DMS153 (cell line): ENCODE measurements at regions not wholly inside any gene's neighbourhood (a gene's known extent, or its start where the extent isn't known, plus 50 kb on each side); places are given as distances from the start of the nearest gene placed in this dataset.

Experiments used
- DNase-seq: peaks from one replicate; lab custom pipeline; 2025; lab: John Stamatoyannopoulos, UW

DNA sequence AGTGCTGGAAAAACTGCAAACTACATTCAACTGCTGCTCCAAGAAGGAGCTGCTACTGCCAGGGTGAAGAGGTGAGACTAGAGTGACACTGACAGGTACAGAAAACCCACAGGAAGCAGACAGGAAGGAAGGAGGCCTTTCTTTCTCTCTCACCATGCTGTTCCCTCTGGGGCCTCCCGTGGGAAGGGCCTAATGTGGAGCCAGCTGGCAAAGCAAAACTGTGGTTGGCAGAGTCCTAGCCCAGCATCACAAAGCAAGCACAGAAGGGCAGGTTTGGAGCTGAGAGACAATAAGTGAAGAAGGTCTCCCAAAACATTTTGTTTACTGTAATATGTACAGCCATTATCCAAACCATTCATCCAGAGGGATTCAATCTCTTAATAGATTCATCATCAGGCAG lies 122.5 kb upstream of the MAX start:
- DNase-seq = peak; percentile 64

DNA sequence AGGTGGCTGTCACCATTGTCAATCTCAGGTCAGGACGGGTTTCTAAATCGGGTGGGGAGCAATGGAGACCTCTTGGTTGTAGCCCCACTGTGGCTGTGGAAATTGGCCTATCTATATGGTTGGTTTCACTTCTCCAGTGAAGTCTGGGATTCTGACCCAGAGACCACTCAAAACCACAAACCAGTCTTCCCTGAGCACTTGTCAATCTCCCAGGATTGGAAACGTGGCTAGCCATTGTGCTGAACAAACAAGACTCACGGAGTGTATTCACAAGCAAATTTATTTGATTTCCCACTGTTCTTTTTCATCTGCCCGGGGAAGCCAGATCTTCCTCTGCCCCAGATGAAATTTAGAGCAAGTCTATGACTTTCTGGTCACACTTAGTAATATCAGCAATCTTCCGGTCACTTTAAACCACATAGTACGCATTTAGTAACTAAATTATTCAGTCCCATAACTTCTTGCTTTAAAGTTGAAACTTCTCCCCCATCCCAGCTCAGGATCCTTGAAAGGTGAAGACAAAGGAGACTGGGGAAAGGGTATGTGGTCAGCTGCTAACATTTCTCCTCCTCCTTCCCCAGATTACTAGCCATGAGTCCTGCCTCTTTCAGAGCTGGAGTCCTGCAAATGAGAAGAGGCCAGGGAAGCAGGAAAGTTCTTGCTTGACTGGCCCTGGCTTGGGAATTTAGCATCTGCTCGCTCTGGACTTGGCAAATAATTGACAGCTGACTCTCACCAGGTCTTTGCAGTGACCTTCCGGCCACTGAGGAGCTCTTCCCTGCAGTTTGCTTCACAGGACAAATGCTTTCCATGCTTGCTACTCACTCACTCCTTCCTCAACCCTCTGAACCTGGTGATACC lies 123.2 kb upstream of the MAX start:
- DNase-seq = no peak

DNA sequence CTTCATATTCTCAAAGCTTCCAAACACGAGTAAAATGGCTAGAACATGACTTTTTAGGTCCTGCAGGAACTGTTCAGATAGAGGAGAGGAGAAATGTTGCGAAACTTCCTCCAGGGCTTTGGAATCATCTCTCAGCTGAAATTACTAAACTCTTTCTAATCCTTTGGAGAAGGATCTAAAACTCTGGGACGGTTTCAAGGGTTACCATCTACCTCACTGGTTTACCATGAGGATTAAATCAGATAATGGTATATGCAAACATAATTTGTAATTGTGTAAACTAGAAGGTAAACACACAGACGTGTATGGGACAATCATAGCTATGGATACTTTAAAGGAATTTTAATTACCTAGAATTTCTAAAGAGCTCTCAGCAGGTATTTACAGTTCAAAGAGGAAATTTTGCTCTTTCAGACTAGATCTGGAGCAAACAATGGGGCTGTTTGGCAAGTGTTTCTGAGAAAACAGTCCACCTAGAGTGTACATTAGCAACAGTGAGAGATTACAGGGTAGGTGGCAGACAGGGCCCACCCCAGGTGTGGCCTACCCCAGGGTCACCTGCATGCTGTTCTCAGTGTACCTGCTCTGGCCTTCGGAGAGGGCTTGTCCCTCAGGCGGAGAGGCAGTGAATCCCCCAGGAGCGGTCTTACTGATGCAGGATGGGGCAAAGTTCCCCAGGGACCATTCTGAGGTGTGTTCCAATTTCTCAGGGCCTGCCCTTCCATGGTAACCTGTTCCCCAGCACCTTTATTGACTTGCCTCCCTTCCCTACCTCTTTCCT lies 124.7 kb upstream of the MAX start:
- peak; percentile 35 for DNase-seq

DNA sequence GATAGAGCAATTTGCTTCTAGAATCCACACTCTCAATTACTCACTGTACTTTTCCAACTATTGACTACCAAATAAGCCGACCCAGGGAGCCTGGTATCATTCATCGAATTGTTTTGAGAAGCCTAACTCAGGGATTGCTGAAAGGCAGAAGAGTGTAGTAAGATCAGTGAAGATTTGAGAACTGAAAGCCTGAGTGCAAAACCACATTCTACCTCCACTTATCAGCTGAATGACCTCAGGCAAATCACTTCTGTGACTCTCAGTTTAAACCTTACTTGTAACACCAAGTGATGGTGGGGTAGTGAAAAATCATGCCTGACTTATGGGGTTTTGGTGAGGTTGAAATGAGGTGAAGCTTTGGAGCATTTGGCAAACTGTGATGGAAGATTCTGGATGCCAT lies 126.1 kb upstream of the MAX start:
- DNase-seq = no peak

DNA sequence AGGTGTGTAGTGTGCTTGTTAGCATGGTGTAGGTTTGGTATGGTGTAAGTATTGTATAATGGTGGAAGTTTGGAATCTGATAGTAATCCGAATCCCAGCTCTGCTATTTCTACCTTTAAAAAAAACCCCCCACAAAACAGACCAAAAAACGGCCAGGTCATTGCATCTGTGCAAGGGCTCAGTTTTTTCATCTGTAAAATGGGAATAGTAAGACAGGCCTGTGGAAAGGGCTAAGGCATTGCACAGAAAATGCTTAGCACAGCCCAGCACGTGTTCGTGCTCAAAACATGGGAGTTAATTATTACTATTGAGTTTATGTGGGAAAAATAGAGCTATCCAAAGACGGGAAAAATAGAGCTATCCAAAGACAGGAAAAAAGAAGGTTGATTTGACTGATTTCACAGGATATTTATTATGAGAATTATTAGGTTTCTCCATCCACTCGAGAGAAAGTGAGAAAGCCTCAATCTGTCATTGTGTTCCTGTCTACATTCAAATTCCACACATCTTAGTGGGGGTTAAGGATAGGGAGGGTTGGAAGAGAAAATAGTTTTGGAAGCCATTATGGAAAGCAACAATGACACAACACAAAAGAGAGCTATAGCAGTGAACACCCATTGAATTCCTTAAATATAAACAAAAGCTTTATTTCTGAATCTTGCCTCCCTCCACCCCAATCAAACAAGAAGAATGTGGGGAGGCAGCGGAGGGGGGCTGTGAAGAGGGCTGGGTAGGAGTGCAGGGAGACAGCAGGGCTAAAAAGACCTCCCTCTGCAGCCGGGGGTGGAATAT lies 126.8 kb upstream of the MAX start:
- DNase-seq = no peak

DNA sequence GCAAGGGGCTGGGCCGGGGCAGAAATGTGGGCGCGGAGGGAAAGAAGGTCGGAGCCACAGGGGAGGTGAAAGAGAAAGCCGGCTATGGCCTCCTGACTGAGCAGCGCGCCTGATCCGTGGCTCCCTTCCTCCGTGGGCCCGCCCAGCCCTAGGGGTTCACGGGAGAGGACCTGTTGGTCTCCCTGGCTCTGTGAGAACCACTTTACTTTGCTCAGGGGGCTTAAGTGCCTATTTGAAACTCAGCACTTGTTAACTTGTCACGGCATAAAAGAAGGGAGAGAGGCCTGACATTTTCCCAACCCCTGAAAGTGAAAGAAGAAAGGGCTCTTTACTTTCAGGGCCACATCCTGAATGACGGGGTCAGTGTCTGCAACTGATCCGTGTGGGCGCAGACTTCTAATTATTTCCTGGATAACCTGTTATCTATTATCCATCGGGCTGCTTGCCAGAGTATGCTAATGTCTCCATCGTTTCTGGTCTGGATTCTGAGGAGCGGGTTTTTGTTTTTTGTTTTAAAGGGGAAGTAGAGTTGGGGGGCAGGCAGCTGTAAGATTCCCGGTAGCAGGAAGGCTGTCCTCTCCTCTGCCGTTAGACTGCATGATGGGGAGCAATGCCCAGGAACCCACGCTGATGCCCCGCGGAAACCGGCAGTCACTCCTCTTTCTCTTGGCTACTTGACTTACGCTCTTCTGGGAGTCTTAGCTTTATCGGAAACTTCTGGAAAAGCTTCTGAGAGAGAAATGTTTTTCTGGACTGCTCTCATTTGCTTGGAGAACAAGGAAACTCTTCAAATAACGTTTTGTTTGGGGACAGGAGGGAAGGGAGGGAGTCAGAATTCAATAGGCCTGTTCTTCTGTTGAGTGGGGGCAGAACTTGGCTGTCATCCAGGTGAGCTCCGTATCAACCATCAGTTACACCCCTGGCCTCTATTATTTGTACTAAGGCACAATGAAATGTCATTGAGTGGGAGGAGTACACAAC lies 127.7 kb upstream of the MAX start:
- peak; percentile 83 for DNase-seq

DNA sequence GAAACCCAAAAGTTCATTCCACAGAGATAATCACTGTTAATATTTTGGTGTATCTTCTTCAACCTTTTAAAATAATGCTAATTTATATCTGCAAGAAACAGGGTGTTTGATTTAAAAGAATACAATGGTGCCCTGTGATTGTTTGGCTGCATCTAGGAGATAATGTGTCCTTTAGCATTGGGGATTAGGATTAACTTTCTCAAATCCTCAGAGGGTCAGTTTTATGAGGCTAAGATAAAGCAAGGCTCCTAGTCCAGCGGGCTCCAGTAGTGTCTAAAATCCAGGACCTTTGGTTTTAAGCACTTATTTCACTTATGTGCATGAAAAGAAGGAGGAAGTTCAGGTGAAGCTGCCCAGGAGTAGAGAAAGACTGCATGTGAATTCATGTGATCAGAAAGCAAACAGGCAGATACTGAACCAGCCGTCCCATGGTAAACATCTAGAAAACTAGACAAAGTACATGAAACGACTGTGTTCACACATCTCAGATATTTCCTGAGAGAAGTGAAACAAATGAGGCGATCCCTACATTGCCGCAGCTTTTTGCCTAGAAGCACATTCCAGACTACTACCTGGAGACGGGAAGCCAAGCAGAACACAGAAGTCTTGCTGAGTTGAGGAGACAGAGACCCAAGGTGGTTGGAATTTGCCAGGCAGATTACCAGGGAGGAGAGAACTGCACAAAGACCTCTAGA lies 129.1 kb upstream of the MAX start:
- no peak for DNase-seq

DNA sequence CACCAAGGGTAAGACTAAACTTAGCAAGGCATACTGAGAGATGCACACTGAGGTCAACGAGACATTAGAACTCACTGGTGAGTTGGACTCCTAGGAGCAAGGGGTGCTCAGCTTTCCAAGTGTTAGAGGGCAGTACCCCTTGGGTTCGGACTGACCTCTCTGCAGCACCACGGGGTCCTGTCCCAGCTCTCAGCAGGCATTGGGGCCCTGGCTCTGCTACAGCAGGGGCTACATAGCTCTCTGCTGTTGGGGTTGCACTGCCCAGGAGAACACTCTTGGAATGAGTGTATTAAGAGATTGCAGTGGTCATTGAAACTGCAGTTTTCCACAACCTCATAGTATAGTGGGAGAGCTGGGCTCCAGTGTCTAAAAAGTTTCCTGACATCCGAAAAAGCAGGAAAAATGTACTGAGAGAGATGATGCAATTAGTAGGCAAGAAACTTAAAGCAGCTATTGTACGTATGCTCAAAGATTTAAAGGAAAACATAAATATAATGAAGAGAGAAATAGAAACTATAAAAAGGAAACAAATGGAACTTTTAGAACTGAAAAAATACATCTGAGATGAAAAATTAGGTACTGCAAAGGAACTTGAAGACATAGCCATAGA lies 132.5 kb upstream of the MAX start:
- no peak for DNase-seq

DNA sequence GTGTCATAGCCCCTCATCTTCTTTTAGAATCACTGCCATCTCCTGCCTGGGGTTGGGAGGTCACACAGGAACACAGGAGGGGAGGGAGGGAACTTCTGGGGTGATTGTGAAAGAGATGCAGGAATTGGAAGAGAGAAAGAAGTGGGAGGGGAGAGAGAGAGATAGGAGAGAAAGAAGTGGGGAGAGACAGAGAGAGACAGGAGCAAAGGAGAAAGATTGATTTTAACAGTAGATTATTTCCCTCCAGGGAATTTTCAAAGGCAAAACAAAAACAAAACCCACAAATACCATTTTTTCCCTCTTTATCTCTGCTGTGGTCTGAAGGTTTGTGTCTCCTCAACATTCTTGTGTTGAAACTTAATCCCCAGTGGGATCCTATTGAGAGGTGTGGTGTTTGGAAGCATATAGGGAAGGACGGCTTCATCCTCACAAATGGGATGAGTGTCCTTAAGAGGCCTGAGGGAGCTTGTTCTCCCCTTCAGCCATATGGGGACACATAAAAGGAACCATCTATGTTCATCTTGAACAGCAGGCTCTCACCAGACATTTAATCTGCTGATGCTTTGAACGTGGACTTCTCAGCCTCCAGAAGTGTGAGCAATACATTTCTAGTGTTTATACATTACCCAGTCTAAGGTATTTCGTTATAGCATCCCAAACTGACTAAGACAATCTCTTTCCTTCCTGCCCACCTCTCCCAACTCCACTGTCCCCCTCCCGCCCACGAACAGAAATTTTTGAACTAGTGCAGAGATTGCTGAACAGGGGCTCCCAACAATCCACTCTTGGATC lies 134.9 kb upstream of the MAX start:
- no peak for DNase-seq

DNA sequence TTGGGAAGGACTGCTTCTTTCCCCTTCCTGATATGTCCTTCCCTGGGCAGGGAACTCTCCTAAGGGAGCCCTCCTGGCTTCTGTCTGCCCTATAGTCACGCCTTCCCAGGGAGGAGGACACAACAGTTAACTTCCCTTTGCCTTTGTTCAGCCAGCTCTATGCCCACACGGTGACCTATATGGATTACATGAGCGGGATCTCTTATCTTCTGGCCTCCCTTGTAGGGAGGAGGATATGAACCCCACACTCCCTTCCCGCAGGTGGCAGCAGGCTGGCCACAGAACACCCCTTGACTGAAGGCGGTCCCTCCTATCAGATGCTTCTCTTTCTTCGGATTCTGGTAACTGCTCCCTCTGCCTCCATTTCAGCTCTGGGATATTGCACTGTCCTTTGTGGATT lies 135.6 kb upstream of the MAX start:
- DNase-seq = no peak

DNA sequence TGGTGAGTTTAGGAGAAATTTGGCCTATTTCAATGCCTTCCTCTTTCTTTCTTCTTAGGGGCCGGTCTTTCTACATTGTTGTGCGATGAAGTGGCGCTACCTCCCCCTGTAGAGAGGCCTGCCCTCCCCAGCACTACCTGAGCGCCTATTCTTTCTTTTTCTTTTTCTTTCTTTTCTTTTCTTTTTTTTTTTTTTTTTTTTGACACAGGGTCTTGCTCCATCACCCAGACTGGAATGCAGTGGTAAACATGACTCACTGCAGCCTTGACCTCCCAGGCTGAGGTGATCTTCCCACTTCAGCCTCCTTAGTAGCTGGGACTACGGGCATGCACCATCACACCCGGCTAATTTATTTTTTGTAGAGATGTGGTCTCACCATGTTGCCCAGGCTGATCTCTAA lies 136.1 kb upstream of the MAX start:
- DNase-seq = no peak

DNA sequence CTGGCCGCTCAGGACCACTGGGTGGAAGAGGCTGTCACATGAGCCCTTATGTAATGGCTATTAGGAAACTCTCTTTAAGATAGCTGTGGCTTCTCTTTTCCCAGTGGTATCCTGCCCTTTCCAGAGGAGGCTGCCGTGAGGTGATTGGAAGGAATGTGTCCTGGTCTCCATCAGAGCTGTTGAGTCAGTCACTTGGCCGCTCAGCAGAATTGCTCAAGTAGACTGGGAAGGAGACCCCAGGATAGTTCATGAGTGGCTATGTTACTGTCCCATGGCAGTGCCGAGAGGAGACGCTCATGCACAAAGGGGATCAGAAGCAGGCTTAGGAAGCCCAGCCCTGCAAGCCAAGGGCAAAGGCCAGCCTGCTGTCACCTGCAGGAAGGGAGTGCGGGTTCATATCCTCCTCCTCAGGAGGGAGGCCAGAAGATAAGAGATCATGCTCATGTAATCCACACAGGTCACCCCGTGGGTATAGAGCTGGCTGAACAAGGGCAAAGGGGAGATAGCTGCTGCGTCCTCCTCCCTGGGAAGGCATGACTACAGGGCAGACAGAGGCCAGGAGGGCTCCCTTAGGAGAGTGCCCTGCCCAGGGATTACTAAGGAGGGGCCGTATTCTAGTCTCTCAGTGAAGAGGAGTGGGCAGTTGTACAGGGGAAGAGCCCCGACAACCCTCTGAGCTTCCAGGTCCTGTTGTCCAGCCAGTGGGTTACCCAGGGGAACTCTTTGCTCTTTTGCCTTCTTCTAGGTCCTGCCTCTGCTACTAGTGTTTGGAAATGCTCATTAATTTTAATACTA lies 137.0 kb upstream of the MAX start:
- no peak for DNase-seq

DNA sequence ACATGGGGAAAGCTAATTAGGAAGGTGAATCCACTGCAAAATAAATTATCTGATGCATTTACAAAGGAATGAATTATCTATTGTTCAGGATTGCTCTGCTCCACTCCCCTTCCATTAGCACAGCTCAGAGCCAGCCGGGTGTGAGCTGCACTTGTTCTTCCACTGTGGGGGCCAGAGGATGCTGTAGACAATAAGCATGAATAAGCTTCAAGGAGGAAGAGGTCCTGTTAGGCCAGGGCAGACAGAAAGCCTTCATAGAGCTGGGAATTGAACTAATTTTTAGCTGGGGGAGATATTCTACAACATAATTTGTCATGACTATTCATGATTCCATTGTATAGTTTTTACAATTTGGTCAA lies 137.6 kb upstream of the MAX start:
- no peak for DNase-seq

DNA sequence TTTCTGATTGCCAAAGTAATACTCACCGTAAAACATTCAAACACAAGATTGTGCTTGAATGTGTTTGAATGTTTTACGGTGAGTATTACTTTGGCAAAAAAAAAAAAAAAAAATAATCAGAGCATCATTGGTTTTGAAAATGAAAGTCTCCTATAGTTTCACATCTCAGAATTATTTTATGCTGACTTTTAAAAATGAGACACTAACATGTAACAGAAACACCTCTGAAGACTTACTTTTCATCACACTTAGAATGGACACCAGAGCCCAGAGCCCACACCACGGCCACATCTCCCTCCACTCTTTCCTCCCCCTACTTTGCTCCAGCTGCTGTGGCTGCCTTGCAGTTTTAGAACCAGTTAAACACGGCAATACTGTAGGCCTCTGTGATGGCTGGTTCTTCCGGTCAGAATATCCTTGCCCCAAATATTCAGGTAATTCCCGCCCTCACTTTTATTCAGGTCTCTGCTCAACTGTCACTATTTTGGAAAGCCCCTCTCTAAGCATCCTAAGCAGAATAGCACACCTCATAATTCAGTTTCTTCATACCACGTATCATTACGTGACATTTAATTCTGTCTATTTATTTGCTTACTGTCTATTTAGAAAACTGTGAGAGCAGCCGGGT lies 138.9 kb upstream of the MAX start:
- DNase-seq = no peak

DNA sequence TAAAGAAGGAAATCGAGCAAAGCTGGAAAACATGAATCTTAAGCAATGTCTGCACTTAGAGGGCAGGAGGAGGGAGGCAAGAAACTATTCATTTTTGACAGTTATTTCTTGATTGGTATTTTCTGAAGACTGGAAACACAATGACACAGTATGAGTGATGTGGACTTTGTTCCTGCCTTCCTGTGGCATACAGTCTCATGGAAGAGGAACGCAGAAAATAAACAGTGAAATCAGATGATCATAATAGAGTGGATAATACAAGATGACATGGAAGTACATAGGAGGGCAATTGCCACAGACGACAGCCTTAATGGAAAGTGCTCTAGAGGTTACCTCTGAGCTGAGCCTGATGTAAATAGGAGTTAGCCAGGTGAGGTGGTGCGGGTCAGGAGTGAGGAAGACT lies 140.4 kb upstream of the MAX start:
- DNase-seq = no peak

DNA sequence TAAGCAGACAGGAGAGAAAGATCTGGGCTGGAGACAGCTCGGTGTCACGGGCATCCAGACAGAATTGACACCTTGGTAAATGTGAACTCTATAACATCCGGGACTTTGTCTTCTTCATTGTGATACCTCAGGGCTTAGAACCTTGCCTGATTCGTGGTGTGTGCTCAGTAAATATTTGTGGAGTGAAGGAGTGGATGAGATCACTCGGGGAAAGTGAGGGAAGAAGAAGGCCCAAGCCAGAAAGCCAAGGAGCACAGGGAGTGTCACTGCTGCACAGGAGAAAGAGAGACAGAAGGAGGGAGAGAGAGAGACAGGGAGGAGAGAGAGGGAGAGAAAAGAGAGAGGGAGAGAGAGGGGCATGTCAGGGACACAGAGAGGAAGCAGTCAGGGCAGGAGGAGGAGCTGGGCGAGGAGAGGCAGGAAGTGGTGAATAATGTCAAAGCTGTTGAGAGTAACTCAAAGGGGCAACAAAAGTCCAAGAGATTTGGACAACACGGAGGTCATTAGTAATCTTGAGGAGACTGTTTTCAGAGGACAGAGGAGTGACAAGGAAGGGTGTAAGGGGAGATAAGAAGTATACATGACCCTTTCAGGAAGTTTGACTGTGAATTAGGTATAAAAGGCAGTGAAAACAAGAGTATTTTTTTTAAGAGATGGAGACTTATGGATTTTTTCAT lies 141.6 kb upstream of the MAX start:
- DNase-seq = no peak

DNA sequence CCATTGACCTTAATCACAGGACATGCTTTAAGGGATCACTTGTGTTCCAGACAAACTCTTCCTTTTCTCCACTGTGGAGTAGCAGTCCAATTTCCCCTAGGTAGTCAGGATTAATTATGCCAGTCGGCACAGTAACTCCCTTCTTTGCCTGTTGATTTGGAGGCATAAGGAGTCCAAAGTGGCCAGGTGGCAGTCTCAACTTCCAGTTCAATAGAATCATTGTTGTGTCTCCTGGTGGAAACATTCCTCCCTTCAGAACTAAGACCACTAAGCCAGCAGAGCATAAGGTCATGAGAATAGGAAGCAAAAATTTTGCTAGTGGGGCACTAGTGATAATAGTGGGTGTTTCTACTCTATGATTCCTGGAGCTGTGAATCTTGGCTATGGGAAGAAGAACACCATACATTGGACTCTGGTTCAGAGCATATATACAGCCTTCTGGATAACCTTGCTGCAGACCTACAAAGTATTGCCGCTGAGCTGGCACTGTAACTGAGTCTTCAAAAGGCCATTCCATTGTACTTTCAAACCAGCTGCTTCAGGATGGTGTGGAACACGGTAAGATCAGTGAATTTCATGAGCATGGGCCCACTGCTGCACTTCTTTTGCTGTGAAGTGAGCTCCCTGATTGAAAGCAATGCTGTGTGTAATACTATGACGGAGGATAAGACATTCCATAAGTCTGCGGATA lies 147.3 kb upstream of the MAX start:
- DNase-seq = no peak
